Fibroblast of lung (primary cell): ENCODE measurements at regions not wholly inside any gene's neighbourhood (a gene's known extent, or its start where the extent isn't known, plus 50 kb on each side); places are given as distances from the start of the nearest gene placed in this dataset.

Source experiments
- DNase-seq, 2 donors: peaks; one replicate each; pipeline versions ENCODE4 v3.0.0 to v3.0.0-alpha.2; 2010; ENCODE audit warnings: low read depth in 2 of 2
- H2AFZ ChIP-seq: 2 replicates; pipeline ENCODE4 v1.5.1; 2012; ENCODE audit warnings: low read length, control low read depth, inconsistent platforms
- H3K27ac ChIP-seq: 2 replicates; pipeline ENCODE4 v1.5.1; 2011; ENCODE audit warnings: low read length, control low read depth; ENCODE audit not compliant: insufficient read depth
- H3K27me3 ChIP-seq: 2 replicates; pipeline ENCODE4 v1.5.1; 2011; ENCODE audit warnings: mild to moderate bottlenecking, low read length; ENCODE audit not compliant: control insufficient read depth, insufficient read depth
- H3K36me3 ChIP-seq: 2 replicates; pipeline ENCODE4 v1.5.1; 2011; ENCODE audit warnings: low read length; ENCODE audit not compliant: control insufficient read depth, insufficient read depth
- H3K4me1 ChIP-seq: 2 replicates; pipeline ENCODE4 v1.5.1; 2011; ENCODE audit warnings: low read length; ENCODE audit not compliant: control insufficient read depth, insufficient read depth; ENCODE audit errors: extremely low read depth
- H3K4me2 ChIP-seq: 2 replicates; pipeline ENCODE4 v1.5.1; 2011; ENCODE audit warnings: low read length, control low read depth; ENCODE audit not compliant: insufficient read depth; ENCODE audit errors: extremely low read depth
- H3K4me3 ChIP-seq, 4 experiments: fragments of 200-600 bp in 1 of 4; sonication (generic) in 1 of 4; replicated peaks in 1 of 4; 2 replicates each; pipeline ENCODE4 v1.5.1; 2011 to 2016; ENCODE audit warnings: low read length in 4 of 4, low read depth in 3 of 4, mild to moderate bottlenecking in 3 of 4, control low read depth in 2 of 4, inconsistent platforms in 1 of 4, mixed read lengths in 1 of 4; ENCODE audit not compliant: insufficient read depth in 1 of 4; ENCODE audit errors: control extremely low read depth in 1 of 4
- H3K79me2 ChIP-seq: 2 replicates; pipeline ENCODE4 v1.5.1; 2012; ENCODE audit warnings: mild to moderate bottlenecking, low read length, inconsistent platforms; ENCODE audit not compliant: control insufficient read depth, insufficient read depth
- H3K9ac ChIP-seq: 2 replicates; pipeline ENCODE4 v1.5.1; 2011; ENCODE audit warnings: mild to moderate bottlenecking, low read length, control low read depth; ENCODE audit not compliant: insufficient read depth
- H3K9me3 ChIP-seq: 2 replicates; pipeline ENCODE4 v1.5.1; 2012; ENCODE audit warnings: low read depth, low read length; ENCODE audit not compliant: control insufficient read depth, insufficient read depth
- H4K20me1 ChIP-seq: 2 replicates; pipeline ENCODE4 v1.5.1; 2011; ENCODE audit warnings: low read length; ENCODE audit not compliant: control insufficient read depth, insufficient read depth; ENCODE audit errors: extremely low read depth
- CTCF ChIP-seq, 2 donors: IDR thresholded peaks in 1 of 2; conservative IDR thresholded peaks in 1 of 2; 1 replicate in 1 of 2; 2 replicates in 1 of 2; pipeline ENCODE4 v1.5.1; 2011 to 2012; ENCODE audit warnings: low read length in 2 of 2, control low read depth in 1 of 2, inconsistent platforms in 1 of 2, low read depth in 1 of 2, mild to moderate bottlenecking in 1 of 2
- EZH2 ChIP-seq: IDR thresholded peaks from 2 replicates; pipeline ENCODE4 v1.5.1; 2012; ENCODE audit warnings: low read length, control low read depth, mild to moderate bottlenecking; ENCODE audit errors: missing control alignments

GRCh38 chr15:94028121-94028520, 203.2 kb upstream of the MCTP2 start:
- no peaks in the 10 kb centered on the region for H3K9me3 ChIP-seq
- H3K4me2 ChIP-seq = no peak overlapping the region
- no peak for DNase-seq
- no peak overlapping the region for H3K9ac ChIP-seq
- H4K20me1 ChIP-seq = no peaks in the 10 kb centered on the region
- TF ChIP-seq EZH2 (no peak), CTCF (conservative IDR thresholded peaks at IDR 0.05 in 1 of 2, IDR thresholded peaks at IDR 0.05 in 1 of 2; ENCODE audit: low read depth in 1 of 2, low read length in 2 of 2) (no peak)
- H3K27ac ChIP-seq = no peak overlapping the region
- H3K4me3 ChIP-seq = no peak overlapping the region
- no peaks in the 10 kb centered on the region for H3K79me2 ChIP-seq
- no peaks in the 10 kb centered on the region for H3K27me3 ChIP-seq
- H3K36me3 ChIP-seq = no peaks in the 10 kb centered on the region
- H2AFZ ChIP-seq = no peak overlapping the region
- no peaks in the 10 kb centered on the region for H3K4me1 ChIP-seq

- no peaks in the 10 kb centered on the region for H4K20me1 ChIP-seq
- H3K9me3 ChIP-seq = no peaks in the 10 kb centered on the region
- H3K9ac ChIP-seq = no peak overlapping the region
- no peaks in the 10 kb centered on the region for H3K36me3 ChIP-seq
- H3K27me3 ChIP-seq = no peaks in the 10 kb centered on the region
- TF ChIP-seq CTCF (conservative IDR thresholded peaks at IDR 0.05 in 1 of 2, IDR thresholded peaks at IDR 0.05 in 1 of 2; ENCODE audit: low read depth in 1 of 2, low read length in 2 of 2) (no peak), EZH2 (no peak)
- H3K4me1 ChIP-seq = no peaks in the 10 kb centered on the region
- H3K27ac ChIP-seq = no peak overlapping the region
- H2AFZ ChIP-seq = no peak overlapping the region
- no peak overlapping the region for H3K4me2 ChIP-seq
- H3K4me3 ChIP-seq = no peak overlapping the region
- H3K79me2 ChIP-seq = no peaks in the 10 kb centered on the region
- DNase-seq = peak in 1 of 2 donors; percentile 53
Measured at GRCh38 chr15:94027581-94027980, 203.8 kb upstream of the MCTP2 start.

DNA sequence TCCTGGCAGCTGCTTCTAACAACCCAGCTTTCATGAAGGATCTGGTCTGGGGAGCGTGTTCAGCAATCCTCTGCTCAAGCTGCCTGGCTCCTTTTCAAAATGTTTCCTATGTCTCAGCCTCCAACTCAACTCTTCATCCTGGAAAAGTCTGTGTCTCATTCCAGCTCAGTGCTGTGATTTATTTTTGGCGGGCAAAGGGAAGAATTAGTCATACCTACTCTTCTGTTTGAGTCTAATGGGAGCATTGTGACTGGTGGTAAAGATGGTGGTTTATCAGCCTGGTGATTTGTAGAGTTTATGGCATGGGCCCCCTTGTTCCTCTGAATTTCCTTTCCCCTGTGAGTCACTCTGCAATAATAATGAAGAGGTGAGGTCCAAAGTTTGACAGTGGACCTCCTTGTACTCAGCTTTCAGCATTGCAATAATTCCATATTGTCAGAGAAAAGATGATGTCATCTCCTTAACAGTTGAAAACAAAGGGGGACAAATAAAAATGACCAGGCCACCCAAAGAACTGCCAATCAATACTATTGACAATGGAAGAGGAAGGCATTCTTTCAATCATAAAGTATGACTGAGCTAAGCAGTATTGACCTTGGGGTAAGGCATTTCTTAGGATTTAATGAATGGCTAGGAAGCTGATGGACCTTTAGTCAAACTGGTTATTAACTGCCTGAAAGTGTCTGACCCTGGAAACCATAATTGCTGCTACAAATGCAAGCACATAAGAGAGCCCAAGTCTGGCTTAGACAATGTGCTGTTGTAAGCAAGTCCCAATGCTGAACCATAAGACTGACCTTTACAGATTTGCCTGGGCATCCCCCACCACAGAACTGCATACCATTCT, 204.7 kb upstream of the MCTP2 start:
- DNase-seq = peak; percentile 36 to 96
- H3K4me3 ChIP-seq = no peak overlapping the region
- H3K4me2 ChIP-seq = no peak overlapping the region
- H3K4me1 ChIP-seq = no peaks in the 10 kb centered on the region
- H3K9me3 ChIP-seq = no peaks in the 10 kb centered on the region
- H4K20me1 ChIP-seq = no peaks in the 10 kb centered on the region
- H3K79me2 ChIP-seq = no peaks in the 10 kb centered on the region
- no peak overlapping the region for H2AFZ ChIP-seq
- TF ChIP-seq CTCF (conservative IDR thresholded peaks at IDR 0.05 in 1 of 2, IDR thresholded peaks at IDR 0.05 in 1 of 2; ENCODE audit: low read depth in 1 of 2, low read length in 2 of 2) (no peak), EZH2 (no peak)
- H3K9ac ChIP-seq = no peak overlapping the region
- H3K36me3 ChIP-seq = no peaks in the 10 kb centered on the region
- H3K27me3 ChIP-seq = no peaks in the 10 kb centered on the region
- H3K27ac ChIP-seq = no peak overlapping the region
